ENCODE measurements at regions not wholly inside any gene's neighbourhood (a gene's known extent, or its start where the extent isn't known, plus 50 kb on each side); places are given as distances from the start of the nearest gene placed in this dataset.
A peak's percentile ranks its signal among the peaks of the same experiment; 100 is the strongest.
"Not testable (repeated sequence)": the region's sequence is repeated elsewhere in the genome, so short reads cannot be mapped to it uniquely, and the experiment has no call there.

DNA sequence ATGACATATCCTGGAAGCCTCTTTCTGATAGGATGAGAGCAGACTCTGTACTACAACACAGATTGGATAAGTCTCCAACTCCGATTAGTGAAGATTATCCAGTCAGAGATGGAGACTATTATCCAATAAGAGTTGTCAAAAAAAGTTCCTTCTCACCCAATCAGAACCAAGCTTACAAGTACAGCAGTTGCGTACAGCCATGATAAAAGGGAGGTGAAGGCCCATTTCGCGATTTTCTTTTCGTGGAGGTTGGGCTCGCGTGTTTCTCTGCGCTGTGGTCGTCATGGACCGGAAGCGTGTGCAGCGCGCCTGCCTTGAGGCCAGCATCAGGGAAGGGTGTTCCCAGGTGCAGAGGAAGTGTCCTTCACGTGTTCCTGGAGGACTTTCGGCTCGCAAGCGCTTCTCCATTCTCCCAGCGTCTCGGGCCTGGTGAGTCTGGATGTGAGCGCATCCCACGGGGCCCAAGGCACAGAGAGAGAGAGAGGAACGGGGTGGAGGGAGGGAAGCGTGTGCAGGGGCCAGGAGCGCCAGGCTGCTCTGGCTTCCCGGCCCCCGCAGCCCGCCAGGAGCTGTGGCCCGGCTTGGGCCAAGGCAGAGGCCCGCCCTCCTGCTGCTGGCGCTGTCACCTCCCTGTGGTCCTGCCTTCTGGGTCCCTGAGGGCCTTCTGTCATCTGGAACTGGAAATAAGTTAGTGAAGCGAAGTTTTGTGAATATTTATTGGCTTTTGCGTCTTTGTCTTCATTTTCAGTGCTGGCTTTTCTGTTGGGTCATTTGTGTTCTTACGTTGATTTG is 53.9 kb downstream of the CDRT15L2 start:
- DNase-seq: not testable (repeated sequence)

- not testable (repeated sequence) for DNase-seq
These were observed 60.6 kb downstream of the CDRT15L2 start for GRCh38 chr17:20640147-20640546.

DNA sequence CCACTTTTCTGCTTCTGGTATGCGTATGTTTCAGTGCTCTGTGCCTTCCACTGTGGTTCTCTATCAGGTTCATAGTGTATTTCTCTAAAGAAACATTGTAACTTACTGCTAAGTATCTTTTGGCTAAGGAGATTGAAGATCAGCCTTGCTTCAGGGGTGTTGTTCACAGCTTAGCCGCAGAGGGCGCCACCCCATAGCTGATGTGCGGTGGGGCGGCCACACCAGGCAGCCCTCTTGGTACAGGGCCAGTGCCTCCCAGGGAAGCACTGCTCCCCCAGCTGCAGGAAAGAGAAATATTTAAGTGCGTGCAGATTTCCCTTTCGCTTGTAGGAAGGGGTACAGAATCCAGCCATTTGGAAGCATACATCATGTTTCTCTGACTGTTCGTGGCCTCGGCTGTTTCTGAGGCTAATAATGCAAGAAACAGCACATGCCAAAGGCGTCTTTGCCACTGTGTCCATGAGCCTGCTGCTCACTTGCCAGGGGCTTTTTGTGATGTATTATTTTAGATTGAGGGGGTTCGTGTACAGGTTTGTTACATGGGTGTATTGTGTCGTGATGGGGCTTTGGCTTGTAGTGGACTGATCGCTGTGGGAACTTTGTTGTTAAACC is 67.2 kb downstream of the CDRT15L2 start:
- not testable (repeated sequence) for DNase-seq

DNA sequence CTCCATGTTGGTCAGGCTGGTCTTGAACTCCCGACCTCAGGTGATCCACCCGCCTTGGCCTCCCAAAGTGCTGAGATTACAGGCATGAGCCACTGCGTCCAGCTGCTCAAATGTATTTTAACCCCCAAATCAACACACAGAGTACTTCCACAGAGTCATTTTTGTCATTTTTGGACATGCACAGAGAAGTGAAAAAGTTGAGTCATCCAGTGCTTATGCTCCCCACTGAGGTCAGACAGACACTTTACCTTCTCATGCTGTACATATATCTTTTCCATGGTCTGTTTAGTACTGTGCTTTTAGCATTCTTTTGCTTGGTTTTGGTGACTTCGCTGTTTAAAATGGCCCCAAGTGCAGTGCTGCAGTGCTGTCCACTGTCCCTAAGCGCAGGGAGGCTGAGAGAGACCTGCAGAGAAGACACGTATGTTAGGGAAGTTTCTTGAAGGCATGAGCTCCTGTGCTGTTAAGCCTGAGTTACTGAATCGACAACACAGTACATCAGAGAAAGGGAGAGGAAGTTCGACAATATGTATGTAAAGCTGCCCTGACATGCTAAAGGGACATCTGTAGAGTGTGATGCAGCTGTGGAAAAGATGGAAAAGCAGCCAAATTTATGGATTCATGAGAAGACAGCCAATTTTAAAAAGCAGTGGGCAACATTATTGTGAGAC is 69.7 kb downstream of the CDRT15L2 start:
- DNase-seq: not testable (repeated sequence)

- DNase-seq: peak; percentile 2
These were observed 71.5 kb downstream of the CDRT15L2 start for GRCh38 chr17:20651022-20651421.

GRCh38 chr17:20651736-20652135 is 72.2 kb downstream of the CDRT15L2 start:
- DNase-seq: not testable (repeated sequence)

GRCh38 chr17:20653391-20653790 is 73.9 kb downstream of the CDRT15L2 start:
- not testable (repeated sequence) for DNase-seq

GRCh38 chr17:20654114-20654513 is 74.6 kb downstream of the CDRT15L2 start:
- DNase-seq: not testable (repeated sequence)

GRCh38 chr17:20654575-20654974 is 75.1 kb downstream of the CDRT15L2 start:
- DNase-seq: not testable (repeated sequence)

- not testable (repeated sequence) for DNase-seq
These were observed 85.8 kb downstream of the CDRT15L2 start for GRCh38 chr17:20665103-20665955.

- DNase-seq: not testable (repeated sequence)
These were observed 87.2 kb downstream of the CDRT15L2 start for GRCh38 chr17:20666689-20667088.

GRCh38 chr17:20667712-20668111 is 88.2 kb downstream of the CDRT15L2 start:
- DNase-seq: not testable (repeated sequence)

DNA sequence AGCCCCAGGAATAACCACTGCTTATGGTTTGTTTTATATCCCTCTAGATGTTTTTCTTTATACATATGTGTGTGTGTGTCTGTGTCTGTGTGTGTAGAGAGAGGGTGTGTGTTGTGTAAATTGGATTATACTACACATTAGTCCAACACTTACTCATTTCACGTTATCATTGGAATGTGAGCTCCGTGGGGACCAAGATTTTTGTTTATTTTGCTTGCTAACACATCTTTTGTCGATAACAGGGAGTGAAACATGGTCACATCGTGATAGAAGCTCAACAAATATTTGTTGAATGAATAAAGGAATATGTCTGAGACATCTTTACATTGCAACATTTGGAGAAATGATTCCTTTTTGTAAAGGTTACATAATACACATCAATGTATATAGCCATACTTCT is 88.8 kb downstream of the CDRT15L2 start:
- not testable (repeated sequence) for DNase-seq

GRCh38 chr17:20668868-20669267 is 89.3 kb downstream of the CDRT15L2 start:
- DNase-seq: not testable (repeated sequence)

GRCh38 chr17:20670506-20670905 is 91.0 kb downstream of the CDRT15L2 start:
- not testable (repeated sequence) for DNase-seq

DNA sequence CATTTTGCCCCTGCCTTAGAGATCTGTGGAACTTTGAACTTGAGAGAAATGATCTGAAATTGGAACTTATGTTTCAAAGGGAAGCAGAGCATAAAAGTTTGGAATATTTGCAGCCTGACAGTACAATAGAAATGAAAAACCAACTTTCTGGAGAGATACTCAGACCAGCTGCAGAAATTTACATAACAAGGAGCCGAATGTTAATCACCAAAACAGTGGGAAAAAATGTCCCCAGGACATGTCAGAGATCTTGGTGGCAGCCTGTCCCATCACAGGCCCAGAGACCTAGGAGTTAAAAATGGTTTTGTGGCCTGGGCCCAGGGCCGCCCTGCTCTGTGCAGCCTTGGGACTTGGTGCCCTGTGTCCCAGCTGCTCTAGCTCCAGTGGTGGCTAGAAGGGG is 94.8 kb downstream of the CDRT15L2 start:
- not testable (repeated sequence) for DNase-seq

DNA sequence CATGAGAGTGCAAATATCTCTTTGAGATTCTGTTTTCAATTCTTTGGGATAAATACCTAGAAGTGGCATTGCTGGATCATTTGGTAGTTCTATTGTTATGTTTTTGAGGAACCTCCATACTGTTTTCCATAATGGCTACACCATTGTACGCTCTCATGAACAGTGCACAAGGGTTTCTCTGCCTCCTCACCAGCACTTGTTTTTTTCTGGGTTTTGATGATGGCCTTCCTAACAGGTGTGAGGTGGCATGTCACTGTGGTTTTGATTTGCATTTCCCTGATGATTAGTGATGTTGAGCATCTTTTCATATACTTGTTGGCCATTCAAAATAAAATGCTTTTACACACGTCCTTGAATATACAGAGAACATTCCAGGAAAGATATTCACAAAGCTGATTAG is 96.2 kb downstream of the CDRT15L2 start:
- not testable (repeated sequence) for DNase-seq

DNA sequence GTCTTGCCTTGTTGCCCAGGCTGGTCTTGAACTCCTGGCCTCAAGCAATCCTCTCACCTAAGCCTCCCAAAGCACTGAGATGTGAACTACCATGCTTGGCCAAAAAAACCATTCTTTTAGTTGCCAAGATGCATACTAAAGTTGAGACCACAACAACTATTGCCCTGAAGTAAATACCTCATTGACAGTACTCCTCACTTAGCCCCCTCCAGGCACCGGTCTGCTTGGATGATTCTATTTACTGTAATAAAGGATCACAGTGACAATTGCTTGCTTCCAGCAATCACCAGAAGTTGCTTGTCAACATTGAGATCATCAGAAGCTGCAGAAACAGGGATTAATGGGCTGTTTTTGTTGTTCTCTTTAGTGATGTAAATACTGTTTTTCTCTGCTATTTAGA is 97.1 kb downstream of the CDRT15L2 start:
- not testable (repeated sequence) for DNase-seq

DNA sequence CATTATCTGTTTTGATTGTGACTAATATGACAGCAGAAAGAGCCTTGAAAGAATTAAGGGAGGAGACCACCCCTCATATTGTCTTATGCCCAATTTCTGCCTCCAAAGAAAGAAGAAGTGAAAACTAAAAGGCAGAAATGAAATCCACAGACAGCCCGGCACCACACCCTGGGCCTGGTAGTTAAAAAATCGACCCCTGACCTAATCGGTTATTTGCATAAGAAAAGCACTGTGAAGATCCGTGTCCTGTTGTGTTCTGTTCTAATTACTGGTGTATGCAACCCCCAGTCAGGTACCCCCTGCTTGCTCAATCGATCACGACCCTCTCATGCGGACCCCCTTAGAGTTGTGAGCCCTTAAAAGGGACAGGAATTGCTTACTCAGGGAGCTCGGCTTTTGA is 97.9 kb downstream of the CDRT15L2 start:
- not testable (repeated sequence) for DNase-seq

DNA sequence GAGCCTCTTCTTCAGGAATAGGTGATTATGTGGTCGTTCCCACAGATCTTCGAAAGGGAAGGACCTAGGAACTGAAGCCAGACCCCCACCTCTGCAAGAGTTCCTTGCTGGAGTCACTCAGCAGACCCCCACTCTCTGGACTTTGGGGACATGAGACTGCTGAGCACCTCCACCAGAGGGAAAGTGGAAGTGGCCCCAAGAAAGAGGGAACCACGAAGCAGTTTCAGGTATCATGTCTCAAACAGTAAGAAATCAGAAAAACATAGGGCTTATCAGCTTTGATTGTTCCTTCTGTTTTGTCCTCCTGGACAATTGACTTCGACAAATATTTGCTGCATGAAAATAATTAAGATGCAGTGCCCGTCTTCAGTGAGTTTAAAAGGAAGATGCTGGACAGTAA is 98.9 kb downstream of the CDRT15L2 start:
- not testable (repeated sequence) for DNase-seq

GRCh38 chr17:20681746-20682722 is 102.5 kb downstream of the CDRT15L2 start:
- DNase-seq: not testable (repeated sequence)
